ENCODE measurements at regions not wholly inside any gene's neighbourhood (a gene's known extent, or its start where the extent isn't known, plus 50 kb on each side); places are given as distances from the start of the nearest gene placed in this dataset.

DNA sequence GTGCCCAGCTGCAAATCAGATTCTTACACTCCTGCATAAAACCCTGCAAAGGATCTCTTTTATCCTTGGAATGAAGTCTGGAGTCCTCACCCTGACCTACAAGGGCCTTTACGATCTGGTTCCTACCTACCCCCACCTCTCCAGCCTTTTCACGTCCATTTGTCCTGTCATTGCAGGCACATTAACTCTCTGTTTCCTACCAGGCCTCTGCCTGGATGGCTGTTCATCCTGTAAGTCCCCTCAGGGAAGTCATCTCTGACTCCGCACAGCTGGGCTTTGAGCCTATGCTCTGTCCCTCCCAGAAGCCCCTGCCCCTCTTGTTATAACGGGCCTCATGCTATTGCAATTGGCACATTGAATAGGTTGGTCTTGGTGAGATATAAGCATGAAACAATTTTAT lies 96.8 kb upstream of the USP24 start:
- 83 to 85% methylated on average over 4 of the region's 4 CpGs for WGBS, 2 donors
- Histone ChIP-seq H3K36me3 (no peaks in the 10 kb centered on the region), H3K9me3 (no peaks in the 10 kb centered on the region), H3K4me1 (no peaks in the 10 kb centered on the region), H3K27me3 (no peaks in the 10 kb centered on the region), H3K27ac (no peak overlapping the region), H3K4me3 (no peak overlapping the region)
- TF ChIP-seq POLR2A (IDR thresholded peaks at IDR 0.05) (no peak), EP300 (IDR thresholded peaks at IDR 0.05) (no peak)
- TF ChIP-seq, protein P1, sequence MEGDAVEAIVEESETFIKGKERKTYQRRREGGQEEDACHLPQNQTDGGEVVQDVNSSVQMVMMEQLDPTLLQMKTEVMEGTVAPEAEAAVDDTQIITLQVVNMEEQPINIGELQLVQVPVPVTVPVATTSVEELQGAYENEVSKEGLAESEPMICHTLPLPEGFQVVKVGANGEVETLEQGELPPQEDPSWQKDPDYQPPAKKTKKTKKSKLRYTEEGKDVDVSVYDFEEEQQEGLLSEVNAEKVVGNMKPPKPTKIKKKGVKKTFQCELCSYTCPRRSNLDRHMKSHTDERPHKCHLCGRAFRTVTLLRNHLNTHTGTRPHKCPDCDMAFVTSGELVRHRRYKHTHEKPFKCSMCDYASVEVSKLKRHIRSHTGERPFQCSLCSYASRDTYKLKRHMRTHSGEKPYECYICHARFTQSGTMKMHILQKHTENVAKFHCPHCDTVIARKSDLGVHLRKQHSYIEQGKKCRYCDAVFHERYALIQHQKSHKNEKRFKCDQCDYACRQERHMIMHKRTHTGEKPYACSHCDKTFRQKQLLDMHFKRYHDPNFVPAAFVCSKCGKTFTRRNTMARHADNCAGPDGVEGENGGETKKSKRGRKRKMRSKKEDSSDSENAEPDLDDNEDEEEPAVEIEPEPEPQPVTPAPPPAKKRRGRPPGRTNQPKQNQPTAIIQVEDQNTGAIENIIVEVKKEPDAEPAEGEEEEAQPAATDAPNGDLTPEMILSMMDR (IDR thresholded peaks at IDR 0.05): no peak
- no peak for DNase-seq (ENCODE audit: low spot score in 2 of 2)

DNA sequence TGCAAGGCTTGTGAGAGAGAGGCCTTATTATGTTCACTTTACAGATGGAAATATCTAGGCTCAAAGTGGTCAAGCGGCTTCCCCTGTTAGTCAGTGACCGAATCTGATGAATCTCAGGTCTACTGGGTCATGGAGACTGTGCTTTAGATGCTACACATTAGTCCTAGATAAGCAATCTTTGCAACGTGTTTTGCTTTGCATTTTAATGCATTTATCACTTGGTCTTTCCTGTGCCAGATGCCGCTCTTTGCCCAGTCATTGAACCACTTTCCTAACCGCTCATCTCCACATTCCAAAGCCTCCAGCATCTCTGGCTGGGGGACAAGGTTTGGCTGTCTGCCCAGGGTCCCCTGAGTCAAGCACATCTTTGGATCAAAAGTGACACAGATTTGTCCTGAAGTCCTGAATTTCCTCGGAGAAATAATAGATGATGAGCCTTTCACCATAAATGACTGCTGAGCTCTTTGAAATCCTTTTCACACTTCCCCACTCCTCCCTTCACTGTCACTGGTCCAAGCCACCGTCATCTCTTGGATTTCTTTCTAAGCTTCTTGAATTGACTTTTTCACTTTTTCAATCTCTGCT lies 96.0 kb upstream of the USP24 start:
- no peak overlapping the region for H3K4me3 ChIP-seq
- H3K27ac ChIP-seq: no peak overlapping the region
- no peaks in the 10 kb centered on the region for H3K9me3 ChIP-seq
- H3K4me1 ChIP-seq: no peaks in the 10 kb centered on the region
- H3K36me3 ChIP-seq: no peaks in the 10 kb centered on the region
- no peaks in the 10 kb centered on the region for H3K27me3 ChIP-seq
- WGBS, 2 donors: 54 to 64% methylated on average over 7 of the region's 7 CpGs
- no peak for TF ChIP-seq POLR2A (IDR thresholded peaks at IDR 0.05)
- TF ChIP-seq, protein P1 (IDR thresholded peaks at IDR 0.05): no peak
- no peak for TF ChIP-seq EP300 (IDR thresholded peaks at IDR 0.05)
- no peak for DNase-seq (ENCODE audit: low spot score in 2 of 2)

DNA sequence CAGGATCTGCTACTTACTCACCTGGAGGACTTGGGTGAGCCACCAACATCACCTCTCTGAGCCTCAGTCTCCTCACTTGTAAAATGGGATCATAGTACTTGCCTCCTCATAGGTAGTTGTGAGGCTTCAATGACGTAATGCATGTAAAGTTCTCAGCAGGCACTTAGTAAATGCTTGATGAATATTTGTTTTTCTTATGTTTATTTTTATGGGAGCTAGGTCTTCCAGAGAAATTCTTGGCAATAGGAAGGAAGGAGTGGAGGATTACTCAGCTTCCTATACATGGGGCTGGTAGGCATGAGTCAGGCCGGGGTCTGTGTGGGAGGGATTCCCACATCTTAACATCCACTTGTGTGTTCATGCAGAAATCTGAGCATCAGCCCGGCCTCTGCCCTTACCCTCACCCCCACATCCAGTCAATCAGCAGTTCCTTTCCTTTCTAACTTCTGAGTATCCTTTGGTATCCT lies 95.4 kb upstream of the USP24 start:
- no peaks in the 10 kb centered on the region for H3K36me3 ChIP-seq
- TF ChIP-seq EP300 (IDR thresholded peaks at IDR 0.05): no peak
- no peak for TF ChIP-seq POLR2A (IDR thresholded peaks at IDR 0.05)
- TF ChIP-seq, protein P1 (IDR thresholded peaks at IDR 0.05): no peak
- no peak overlapping the region for H3K27ac ChIP-seq
- H3K9me3 ChIP-seq: no peaks in the 10 kb centered on the region
- no peaks in the 10 kb centered on the region for H3K27me3 ChIP-seq
- no peak for DNase-seq (ENCODE audit: low spot score in 2 of 2)
- H3K4me3 ChIP-seq: no peak overlapping the region
- WGBS, 2 donors: 45 to 49% methylated on average over 3 of the region's 3 CpGs
- H3K4me1 ChIP-seq: no peaks in the 10 kb centered on the region

DNA sequence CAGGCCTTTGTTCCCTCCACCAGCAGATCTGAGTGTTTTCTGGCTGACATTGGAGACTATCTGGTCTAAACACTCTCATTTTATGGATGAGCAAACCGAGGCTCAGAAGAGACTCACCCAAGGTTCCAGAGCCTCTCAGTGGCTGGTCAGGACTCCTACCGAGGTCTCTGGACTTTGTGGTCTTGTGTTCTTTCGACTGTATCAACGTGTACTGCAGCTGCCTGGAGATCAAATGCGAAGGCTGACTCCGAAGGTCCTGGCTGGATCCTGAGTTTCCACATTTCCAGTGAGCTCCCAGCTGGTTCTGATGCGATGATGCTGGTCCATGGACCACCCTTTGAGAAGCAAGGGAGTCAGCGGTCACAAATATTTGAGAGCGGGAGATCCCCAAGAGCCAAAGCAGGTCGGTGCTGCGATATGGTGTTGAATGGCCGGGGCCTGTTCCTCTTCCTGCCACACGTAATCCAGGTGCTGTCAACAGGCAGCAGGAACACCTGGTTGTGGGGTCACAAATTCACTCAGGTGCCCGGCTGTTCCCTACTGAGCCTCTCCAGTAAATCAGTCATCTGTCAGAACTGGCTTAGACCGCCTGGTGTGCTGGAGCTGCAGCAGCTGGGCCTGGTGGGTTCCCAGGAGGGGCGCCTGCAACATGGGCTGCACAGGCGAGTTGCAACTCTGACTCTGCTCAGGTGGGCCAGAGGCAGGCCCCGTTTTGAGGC lies 94.8 kb upstream of the USP24 start:
- H3K27ac ChIP-seq: no peak overlapping the region
- TF ChIP-seq, protein P1 (IDR thresholded peaks at IDR 0.05): no peak
- no peak for TF ChIP-seq POLR2A (IDR thresholded peaks at IDR 0.05)
- TF ChIP-seq EP300 (IDR thresholded peaks at IDR 0.05): no peak
- H3K36me3 ChIP-seq: no peaks in the 10 kb centered on the region
- H3K4me3 ChIP-seq: no peak overlapping the region
- H3K27me3 ChIP-seq: no peaks in the 10 kb centered on the region
- whole genome bisulfite sequencing, 2 donors: 82 to 87% methylated on average over 15 to 17 of the region's 18 CpGs
- no peak for DNase-seq (ENCODE audit: low spot score in 2 of 2)
- H3K4me1 ChIP-seq: peaks cover 0 to under 1% (median 0%) of the 10 kb centered on the region in 4 donors
- no peaks in the 10 kb centered on the region for H3K9me3 ChIP-seq

DNA sequence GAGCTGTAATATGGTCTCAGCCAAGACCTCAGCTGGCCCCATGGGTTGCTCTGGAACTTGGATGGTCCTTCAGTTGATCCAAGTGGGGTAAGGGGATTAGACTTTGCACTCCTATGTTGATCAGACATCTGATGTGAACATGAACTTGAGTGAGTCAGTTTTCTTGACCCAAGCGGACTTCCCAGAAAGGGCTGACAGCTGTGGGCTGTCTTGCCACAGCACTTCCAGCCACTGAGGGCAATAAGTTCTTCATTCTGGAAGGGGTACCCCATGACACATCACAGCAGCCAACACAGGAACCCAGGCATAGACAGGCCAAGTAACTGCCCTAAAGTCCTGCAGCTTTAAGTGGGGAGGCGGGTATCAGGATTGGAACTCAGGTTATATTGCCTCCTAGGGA lies 93.9 kb upstream of the USP24 start:
- peaks cover 0 to 10% (median 0%) of the 10 kb centered on the region in 4 donors for H3K4me1 ChIP-seq
- no peak for DNase-seq (ENCODE audit: low spot score in 2 of 2)
- no peaks in the 10 kb centered on the region for H3K9me3 ChIP-seq
- no peak overlapping the region for H3K27ac ChIP-seq
- WGBS, 2 donors: 78 to 97% methylated on average over 2 of the region's 2 CpGs
- no peaks in the 10 kb centered on the region for H3K27me3 ChIP-seq
- H3K4me3 ChIP-seq: no peak overlapping the region
- no peaks in the 10 kb centered on the region for H3K36me3 ChIP-seq
- TF ChIP-seq, protein P1 (IDR thresholded peaks at IDR 0.05): no peak
- TF ChIP-seq POLR2A (IDR thresholded peaks at IDR 0.05): no peak
- no peak for TF ChIP-seq EP300 (IDR thresholded peaks at IDR 0.05)

Data from tibial nerve (tissue), 4 donors.